CD1c-positive myeloid dendritic cell (primary cell): ENCODE measurements at regions not wholly inside any gene's neighbourhood (a gene's known extent, or its start where the extent isn't known, plus 50 kb on each side); places are given as distances from the start of the nearest gene placed in this dataset.

Experiments used
- DNase-seq: peaks from one replicate; pipeline ENCODE4 v3.0.0-alpha.2; 2016; ENCODE audit errors: extremely low spot score

DNA sequence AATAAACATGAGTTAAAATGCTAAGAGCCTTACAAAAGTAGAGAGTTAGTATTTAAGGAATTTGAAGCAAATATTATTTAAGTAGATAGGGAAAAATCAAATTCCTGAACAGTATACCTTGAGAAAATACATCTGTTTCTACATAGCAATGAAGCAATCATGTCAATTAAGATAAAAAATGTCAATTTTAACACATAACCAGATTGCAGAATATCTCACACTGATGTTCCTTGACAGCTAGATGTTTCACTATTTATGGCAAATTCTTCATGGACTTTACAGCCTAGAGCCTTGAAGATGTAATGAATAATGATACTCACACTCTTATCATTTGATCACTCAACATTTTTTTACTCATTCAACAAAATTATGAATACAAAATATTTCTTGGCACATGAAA is 708.2 kb upstream of the PTPRD start:
- no peak for DNase-seq

DNA sequence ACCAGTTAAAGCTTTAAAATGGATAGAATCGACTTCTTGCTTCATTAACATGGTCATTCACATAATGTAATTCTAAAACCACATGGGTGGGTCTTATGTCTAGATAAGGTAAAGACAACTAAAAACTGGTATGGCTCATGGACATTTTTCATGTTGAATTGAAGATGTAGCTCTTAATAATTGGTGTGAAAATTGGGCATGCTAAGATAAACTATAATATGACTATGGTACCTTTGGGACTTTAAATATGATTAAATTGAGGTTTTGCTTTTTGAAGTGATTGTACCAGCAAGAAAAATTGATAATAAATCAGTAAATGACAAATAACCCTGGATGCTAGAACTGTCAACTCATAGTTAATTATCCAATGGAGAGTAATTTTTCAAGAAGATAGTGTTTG is 710.7 kb upstream of the PTPRD start:
- DNase-seq, result no peak

DNA sequence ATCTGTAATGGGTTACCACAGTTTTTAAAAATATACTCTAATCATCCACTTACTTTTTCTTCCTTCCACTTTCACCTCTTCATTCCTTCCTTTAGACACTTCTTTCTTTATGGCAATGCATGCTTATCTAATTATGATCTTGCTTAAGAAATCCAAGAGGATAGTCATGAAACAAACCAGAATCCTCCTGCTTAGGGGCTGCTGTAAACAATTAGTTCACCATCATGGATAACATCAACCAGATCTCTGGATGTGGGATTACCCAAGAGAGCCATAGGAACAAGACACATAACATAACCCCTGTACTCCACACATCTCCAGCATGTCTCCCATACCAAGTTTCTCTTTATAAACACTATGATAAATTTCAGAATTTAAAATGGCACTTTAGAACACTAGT is 713.4 kb upstream of the PTPRD start:
- DNase-seq, result no peak

DNA sequence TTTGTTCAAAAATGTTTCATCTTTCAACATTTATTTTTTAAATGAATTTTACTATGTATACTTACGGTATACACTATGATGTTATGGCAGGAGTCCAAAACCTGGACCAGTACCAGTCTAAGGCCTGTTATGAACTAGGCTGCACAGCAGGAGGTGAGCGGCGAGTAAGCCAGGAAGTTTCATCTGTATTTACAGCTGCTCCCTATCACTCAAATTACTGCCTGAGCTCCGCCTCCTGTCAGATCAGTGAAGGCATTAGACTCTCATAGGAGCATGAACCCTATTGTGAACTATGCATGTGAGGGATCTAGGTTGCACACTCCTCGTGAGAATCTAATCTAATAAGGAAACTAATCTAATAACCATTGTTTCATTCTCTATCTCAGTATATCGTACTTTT is 715.5 kb upstream of the PTPRD start:
- DNase-seq, result no peak

DNA sequence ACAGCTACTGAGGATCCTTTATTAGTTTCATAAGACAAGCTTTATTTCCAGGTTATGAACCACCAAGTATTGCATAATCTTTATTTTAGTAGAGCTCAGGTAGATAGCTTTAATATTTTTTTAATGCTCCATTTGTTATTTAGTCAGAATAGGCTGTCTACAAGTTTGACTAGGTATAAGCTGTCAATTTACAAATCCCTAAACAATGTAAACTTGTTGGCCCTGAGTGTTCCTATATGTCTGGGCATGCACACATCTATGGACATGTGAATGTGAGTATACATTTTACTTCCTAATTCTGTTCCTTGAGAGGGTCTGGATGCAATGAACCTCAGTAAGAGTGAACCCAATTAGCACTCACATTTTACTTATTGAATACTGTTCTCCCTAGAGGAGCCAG is 722.2 kb upstream of the PTPRD start:
- no peak for DNase-seq

DNA sequence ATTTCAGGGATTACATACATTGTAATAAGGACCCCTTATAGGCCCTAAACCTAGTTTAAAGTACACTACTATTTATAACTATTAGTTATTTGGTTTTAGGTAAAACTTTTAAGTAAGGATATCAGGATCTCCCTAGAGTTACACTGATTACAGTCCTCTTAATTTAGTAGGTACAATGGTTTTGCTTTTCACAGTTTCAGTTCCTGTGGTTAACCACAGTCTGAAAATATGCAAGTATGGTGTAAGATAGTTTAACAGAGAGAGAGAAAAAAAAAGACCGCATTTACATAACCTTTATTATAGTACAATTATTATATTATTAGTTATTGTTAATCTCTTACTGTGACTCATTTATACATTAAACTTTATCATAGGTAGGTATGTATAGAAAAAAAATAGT is 725.3 kb upstream of the PTPRD start:
- DNase-seq, result no peak

DNA sequence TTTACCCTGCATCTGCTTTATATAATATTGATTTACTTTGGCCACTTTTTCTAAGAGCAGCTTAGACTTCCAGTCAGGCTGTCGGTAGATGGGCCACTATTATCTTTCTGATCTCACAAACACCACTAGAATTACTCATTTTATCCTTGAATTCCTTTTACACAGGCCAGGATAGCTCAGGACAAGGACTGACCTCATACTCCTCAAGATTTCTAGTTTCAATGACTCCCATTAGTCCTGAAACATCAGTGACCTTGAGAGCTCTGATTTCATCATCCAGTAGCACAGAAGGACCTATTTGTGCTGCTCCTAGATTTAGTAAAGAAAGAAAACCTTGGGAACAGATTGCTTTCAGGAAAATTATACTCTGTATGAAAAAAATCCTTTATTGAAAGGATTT is 727.9 kb upstream of the PTPRD start:
- no peak for DNase-seq

DNA sequence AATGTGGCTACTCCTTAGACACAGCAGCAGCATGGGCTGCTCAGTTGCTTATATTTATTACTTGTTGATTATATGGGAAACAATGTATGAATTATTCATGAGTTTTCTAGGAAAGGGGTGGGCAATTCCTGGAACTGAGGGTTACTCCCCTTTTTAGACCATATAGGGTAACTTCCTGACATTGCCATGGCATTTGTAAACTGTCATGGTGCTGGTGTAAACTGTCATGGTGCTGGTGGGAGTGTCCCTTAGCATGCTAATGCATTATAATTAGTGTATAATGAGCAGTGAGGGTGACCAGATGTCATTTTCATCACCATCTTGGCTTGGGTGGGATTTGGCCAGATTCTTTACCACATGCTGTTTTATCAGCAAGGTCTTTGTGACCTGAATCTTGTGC is 734.6 kb upstream of the PTPRD start:
- no peak for DNase-seq

DNA sequence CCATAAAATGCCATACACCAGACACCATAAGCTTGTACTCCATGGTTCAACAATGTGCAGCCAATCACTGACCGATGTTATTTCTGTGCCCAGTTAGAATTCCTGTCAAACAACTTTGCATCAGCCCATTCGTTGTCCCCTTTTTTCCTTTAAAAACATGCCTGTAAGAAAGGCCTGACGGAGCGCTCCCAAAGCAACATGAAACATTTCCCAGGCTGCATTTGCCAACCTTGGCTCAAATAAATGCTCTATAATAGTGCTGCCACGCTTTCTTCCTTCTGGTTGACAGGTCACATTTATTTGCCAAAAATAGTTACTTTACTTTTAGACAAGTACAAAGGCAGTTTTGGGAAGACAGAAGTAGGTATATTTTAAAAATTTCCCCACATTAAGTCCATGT is 735.6 kb upstream of the PTPRD start:
- DNase-seq, result no peak

DNA sequence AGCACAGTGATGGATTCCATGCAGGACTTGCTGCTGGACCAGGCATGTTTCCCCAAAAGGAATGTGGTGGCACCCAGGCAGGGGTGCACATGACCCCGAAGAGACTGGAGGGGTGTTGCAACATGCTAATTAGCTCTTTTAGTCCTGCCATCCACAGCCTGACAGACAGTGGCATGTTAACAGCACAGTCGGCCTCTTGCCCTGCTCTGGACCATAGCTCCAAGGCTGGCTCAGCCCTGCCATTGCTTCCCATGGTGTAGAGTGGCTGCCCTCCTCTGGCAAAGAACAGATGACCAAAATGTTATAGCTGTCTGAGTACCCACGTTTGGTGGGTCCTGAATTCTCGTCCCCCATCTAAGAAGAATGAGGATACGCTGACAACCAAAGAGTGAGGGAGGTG is 736.4 kb upstream of the PTPRD start:
- DNase-seq, result no peak

DNA sequence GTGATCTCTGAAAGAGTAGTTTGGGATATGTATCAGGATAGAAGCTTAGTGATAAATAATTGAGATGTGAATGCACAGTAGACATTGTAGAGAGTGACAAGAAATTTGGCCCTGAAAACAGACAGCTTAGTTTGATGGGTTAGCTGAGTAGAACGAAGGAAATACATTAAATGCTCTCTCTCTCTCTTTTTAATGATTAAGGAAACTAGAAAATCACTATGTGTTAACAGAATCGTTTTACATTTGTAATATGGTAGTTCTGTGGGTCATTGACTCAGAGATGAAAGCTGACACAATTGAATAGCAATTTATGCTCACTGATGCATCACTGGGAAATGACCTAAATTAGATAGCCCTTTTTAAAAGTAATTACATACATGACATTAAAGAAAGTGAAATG is 739.8 kb upstream of the PTPRD start:
- no peak for DNase-seq

DNA sequence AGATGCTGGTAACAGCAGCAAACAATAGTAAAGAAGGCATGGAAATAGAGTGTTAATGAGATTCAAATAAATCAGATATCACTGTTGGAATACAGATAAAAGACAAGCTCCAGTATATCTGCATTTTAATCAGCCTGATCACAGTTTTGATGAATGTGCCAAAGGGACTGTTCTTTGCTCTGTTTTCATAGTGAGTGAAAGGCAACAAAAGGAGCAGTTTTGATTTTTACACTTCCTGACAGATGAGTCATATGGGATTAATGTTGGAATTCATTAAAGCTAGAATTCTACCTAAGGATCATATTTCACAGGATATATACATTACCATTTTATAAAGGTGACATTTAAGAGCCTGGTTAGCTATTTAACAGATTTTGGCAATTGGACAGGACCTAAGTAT is 743.3 kb upstream of the PTPRD start:
- DNase-seq, result no peak

DNA sequence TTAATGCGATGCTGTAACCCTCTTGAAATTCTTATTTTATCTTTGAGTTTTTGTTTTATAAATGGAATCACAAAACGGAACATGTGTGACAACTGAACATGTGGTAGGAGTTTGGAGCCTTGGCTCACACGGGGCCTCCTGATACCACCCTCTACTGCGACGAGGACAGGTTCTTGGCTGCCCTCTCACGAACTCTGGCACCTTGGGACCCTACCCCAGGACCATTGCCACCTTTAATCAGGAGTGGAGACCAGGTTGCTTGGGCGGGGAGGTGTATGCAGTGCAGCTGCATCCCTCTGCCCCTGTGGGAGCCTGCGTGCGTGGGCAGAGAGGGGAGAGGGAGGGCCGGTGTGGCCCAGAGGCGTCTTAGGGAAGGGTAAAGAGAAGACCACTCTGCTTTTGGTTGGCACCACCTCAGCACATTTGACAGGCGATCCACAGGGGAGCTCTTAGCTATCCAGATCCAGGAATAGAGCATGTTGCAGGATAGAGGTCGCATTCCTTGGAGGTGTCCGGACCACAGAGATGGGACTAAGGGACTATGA is 753.9 kb upstream of the PTPRD start:
- DNase-seq, result no peak

DNA sequence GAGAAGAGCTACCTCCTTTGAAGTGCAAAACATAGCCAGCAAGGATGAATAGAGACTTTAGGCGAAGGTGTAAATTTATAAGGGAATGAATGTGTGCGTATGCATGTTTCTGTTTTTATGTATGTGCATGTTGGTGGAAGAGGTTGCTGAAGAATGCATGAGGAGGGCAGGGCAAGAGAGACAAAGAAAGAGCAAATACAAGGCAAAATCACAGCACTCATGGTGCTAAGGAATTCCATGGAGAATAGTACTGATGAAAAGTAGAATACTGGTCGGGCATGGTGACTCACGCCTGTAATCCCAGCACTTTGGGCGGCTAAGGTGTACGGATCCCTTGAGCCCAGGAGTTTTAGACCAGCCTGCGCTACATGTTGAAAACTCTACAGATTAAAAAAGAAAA is 762.1 kb upstream of the PTPRD start:
- no peak for DNase-seq

DNA sequence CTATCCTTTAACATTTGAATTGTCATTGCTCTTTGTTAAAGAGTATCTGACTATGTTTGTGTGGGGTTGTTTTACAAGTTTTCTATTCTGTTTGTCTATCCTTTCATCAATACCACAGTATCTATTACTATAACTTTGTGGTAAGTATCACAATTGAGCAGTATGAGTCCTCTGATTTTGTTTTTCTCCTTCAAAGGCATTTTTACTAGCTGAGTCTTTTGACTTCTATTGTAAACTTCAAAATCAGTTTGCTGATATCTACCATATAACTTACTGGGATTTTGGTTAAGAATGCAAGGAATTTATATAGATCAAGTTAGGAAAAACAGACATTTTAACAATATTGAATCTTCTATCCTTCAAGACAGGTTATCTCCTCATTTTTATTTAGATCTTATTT is 789.8 kb upstream of the PTPRD start:
- DNase-seq, result no peak

DNA sequence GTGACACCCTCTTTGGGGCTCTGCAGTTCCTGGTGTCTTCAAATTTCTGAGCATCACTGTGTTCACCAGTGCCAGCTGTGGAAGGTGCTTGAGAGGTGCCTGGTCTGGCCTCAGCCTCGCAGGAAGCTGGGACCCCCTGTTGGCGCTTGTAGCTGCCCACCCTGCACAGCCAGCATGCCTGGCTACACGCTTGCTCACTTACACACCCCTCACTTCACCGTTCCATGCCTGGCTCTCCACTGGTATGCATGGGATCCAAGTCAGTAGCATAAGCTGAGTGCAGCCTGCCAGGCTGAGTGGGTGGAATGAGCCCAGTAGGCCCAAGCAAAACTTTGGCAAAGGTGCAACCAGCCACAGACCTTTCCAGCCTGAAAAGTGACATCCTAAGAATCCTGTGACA is 801.4 kb upstream of the PTPRD start:
- DNase-seq, result no peak

DNA sequence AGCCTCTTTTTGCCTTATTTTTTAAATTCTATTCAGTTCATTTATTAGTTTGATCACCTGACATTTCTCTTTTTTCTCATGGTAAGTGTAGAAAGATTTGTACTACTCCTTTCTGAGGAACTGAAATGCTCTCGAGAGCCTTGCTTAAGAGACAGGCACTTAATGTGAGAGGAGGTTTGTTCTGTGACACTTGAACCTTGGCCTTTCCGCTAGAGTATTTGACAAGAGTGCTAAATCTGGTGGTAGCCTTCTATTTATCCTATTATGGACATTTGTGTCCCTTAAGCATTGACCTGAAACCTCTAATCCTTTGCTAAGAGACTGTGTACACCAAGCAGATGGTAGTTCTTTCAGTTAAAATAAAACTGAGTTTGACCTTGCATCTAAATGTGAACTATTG is 805.0 kb upstream of the PTPRD start:
- no peak for DNase-seq

DNA sequence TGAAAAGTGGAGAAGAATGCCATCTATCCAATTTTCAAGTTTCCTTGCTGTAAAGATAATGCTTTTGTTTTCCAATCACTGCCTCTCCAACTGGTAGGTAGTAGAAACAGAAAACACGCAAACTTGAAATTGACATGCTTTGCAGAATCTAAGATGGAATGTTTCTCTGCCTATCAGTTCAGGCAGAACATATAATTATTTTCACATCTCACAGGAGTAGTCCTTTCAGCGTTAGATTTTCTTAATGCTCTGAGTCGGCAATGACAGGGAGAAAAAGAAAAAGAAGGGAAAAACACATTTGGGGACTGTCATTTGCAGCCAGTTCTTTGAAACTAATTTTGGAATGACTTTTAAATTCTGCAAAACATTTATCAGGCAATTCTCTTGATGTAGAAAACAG is 818.7 kb upstream of the PTPRD start:
- no peak for DNase-seq

DNA sequence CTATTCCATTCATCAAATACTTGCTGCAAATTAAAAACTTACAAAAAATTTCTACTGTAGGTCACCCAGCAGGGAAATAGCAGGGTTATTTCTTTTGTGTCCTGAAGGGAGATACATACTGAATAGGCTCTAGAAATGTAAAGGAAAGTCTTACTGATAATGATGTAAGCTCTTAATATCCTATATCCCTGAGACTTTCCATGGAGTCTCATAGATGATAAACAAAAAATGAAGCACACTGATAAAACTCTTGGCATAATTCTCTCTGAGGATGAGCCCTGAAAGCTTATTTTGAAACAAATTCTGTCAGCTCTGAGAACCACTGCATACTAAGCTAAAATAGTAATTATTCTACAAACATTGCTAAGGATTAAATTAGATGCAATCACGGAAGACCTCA is 819.6 kb upstream of the PTPRD start:
- no peak for DNase-seq

DNA sequence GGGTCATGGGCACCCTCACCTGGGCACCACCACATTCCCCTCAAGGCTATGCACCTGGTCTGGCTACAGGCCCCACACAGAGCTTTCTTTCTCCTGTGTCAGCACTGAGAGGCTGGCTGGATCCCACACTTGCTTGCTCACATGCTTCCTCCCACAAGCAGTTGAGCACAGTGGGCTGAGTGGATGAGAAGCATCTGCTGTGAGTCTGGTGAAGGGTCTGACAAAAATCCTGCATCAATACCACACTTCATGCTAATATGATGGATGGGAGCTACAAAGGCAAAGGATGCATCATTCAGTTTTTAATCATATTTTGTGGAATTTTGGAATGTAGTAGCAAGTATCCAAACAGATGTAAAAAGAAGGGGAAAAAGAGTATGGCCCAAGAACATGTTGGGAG is 830.8 kb upstream of the PTPRD start:
- no peak for DNase-seq

DNA sequence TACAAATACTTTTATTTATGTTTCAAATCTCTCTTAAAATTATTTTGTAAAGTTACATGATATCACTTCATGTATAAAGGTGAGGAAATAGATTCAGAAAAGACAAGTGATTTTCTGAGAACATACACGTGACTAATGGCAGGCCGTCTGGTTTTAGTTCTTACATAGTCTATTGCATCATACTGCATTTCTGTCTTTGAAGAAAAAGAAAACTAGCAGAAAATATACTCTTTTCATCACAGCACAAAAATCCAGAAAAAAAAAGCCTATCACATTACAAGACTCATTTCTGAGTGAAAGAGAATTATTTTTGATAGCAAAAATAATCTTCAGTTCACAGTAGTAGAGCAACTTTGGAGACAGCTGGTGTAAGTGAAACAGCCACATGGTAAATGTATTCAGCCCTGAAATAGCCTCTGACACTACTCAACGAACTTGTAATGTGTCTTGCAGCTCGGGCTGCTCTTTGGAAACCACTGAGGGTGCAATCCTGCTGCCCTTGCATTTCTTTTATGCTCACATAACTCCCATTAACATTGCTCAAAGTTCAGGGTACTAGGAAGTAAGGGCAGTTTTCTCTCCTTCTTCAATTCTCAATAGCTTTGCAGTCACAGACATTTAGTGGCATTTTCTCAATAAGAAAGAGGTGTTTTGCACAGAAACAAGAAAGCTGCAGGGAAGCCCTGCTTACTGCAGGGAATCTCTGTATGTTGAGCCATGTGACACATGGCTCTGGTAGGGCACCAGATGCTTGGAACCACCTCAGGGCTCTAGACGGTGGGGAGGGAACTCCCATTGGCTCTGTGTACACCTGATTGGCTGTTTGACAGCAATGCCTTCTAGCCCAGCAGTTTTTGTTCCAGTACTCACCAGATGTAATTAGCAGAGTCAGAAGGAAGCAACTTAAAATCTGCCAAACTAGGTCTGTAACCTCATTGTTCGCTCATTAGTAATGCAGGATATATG is 845.3 kb upstream of the PTPRD start:
- DNase-seq, result no peak

DNA sequence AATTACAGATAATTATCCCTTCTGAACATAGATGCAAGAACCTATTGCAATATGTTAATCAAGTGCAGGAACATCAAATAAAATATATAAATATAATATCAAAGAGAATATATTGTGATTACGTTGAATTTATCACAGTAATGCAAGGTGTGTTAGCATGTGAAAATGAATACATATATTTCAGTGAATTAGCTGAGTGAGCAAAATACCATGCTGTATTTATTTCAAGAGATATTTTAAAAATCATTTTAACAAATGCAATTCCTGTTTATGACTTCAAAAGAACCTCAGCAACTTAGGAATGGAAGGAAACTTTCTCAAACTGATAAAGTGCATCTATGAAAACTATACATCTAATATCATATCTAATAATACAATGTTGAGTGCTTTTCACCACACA is 856.9 kb upstream of the PTPRD start:
- DNase-seq, result no peak

DNA sequence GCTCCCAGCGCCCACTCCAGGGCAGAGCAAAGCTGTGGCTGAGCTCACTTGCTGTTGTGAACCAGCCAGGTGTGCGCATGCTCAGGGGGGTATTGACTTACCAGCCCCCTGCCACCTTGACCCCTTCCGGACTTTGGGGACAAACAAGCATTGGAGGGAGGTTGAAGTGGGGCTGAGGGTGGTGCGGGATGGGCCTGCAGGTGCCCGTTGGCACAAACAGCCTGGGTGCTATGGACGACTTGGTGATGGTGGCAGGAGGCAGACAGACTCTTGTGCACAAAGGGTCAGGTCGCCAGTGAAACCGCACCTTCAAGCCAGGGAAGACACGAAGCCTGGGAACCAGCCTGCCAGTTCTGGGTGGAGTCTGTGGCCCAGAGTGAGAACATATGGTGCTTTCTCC is 858.5 kb upstream of the PTPRD start:
- no peak for DNase-seq

DNA sequence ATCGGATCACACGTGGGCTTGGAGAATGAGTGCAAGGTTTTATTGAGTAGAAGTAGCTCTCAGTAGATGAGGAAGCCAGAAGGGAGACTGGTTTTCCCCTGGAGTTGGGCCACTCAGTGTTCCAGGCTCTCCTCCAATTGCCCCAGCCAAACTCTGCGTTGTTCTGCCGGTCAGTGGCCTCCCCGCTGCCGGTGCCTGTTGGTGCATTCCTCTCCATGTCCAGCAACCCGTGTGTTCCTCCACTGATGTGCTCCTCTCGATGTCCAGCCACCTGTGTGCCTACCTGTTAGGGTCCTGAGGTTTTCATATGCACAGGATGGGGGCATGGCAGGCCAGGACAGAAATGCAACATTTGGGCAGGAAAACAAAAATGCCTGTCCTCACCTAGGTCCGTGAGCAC is 888.0 kb upstream of the PTPRD start:
- no peak for DNase-seq
